ENCODE measurements at regions not wholly inside any gene's neighbourhood (a gene's known extent, or its start where the extent isn't known, plus 50 kb on each side); places are given as distances from the start of the nearest gene placed in this dataset.

- H3K27ac ChIP-seq = no peak overlapping the region
- no peaks in the 10 kb centered on the region for H3K36me3 ChIP-seq
- peaks cover 67% of the 10 kb centered on the region for H3K27me3 ChIP-seq
- H3K4me3 ChIP-seq (ENCODE audit: low read depth in 1 of 2, low read length in 1 of 2) = no peak overlapping the region
- H3K4me1 ChIP-seq (ENCODE audit: control insufficient read depth in 1 of 2, insufficient read depth in 1 of 2, low read depth in 1 of 2, low read length in 1 of 2) = no peaks in the 10 kb centered on the region
- no peaks in the 10 kb centered on the region for H3K9me3 ChIP-seq
- no peak for TF ChIP-seq CTCF (IDR thresholded peaks at IDR 0.05)
Measured at GRCh38 chr12:113647048-113647447, 175.4 kb upstream of the LHX5 start.

- TF ChIP-seq CTCF (IDR thresholded peaks at IDR 0.05) = no peak
- Histone ChIP-seq H3K27ac (no peak overlapping the region), H3K36me3 (no peaks in the 10 kb centered on the region), H3K4me1 (ENCODE audit: control insufficient read depth in 1 of 2, insufficient read depth in 1 of 2, low read depth in 1 of 2, low read length in 1 of 2) (no peaks in the 10 kb centered on the region), H3K27me3 (peaks cover 65% of the 10 kb centered on the region), H3K4me3 (ENCODE audit: low read depth in 1 of 2, low read length in 1 of 2) (no peak overlapping the region), H3K9me3 (no peaks in the 10 kb centered on the region)
Measured at GRCh38 chr12:113645603-113646002, 173.9 kb upstream of the LHX5 start.

- H3K27ac ChIP-seq = no peak overlapping the region
- H3K4me1 ChIP-seq (ENCODE audit: control insufficient read depth in 1 of 2, insufficient read depth in 1 of 2, low read depth in 1 of 2, low read length in 1 of 2) = no peaks in the 10 kb centered on the region
- no peak overlapping the region for H3K4me3 ChIP-seq (ENCODE audit: low read depth in 1 of 2, low read length in 1 of 2)
- no peaks in the 10 kb centered on the region for H3K9me3 ChIP-seq
- no peaks in the 10 kb centered on the region for H3K36me3 ChIP-seq
- TF ChIP-seq CTCF (IDR thresholded peaks at IDR 0.05) = no peak
- peaks cover 65% of the 10 kb centered on the region for H3K27me3 ChIP-seq
Measured at GRCh38 chr12:113645183-113645582, 173.5 kb upstream of the LHX5 start.

- Histone ChIP-seq H3K4me3 (ENCODE audit: low read depth in 1 of 2, low read length in 1 of 2) (no peak overlapping the region), H3K27ac (no peak overlapping the region), H3K9me3 (no peaks in the 10 kb centered on the region), H3K4me1 (ENCODE audit: control insufficient read depth in 1 of 2, insufficient read depth in 1 of 2, low read depth in 1 of 2, low read length in 1 of 2) (no peaks in the 10 kb centered on the region), H3K27me3 (peaks cover 65% of the 10 kb centered on the region), H3K36me3 (no peaks in the 10 kb centered on the region)
- no peak for TF ChIP-seq CTCF (IDR thresholded peaks at IDR 0.05)
Measured at GRCh38 chr12:113643177-113643974, 171.7 kb upstream of the LHX5 start.

GRCh38 chr12:113642672-113643071 is 171.0 kb upstream of the LHX5 start:
- TF ChIP-seq CTCF (IDR thresholded peaks at IDR 0.05) = no peak
- H3K27me3 ChIP-seq = peaks cover 66% of the 10 kb centered on the region

More at GRCh38 chr12:113642672-113643071, 171.0 kb upstream of the LHX5 start:
- no peak overlapping the region for H3K27ac ChIP-seq
- no peaks in the 10 kb centered on the region for H3K9me3 ChIP-seq
- H3K4me1 ChIP-seq (ENCODE audit: control insufficient read depth in 1 of 2, insufficient read depth in 1 of 2, low read depth in 1 of 2, low read length in 1 of 2) = no peaks in the 10 kb centered on the region
- H3K36me3 ChIP-seq = no peaks in the 10 kb centered on the region
- no peak overlapping the region for H3K4me3 ChIP-seq (ENCODE audit: low read depth in 1 of 2, low read length in 1 of 2)
